Liver (tissue), 8 donors: ENCODE measurements at regions not wholly inside any gene's neighbourhood (a gene's known extent, or its start where the extent isn't known, plus 50 kb on each side); places are given as distances from the start of the nearest gene placed in this dataset.

Source experiments
- DNase-seq: peaks from one replicate; pipeline ENCODE4 v3.0.0-alpha.2; 2017; ENCODE audit warnings: low spot score
- H3K27ac ChIP-seq, 2 donors: one replicate each; pipeline ENCODE4 v1.7.0; 2013; ENCODE audit warnings: inconsistent platforms in 2 of 2, low read length in 2 of 2, control low read depth in 1 of 2, low read depth in 1 of 2, mild to moderate bottlenecking in 1 of 2
- H3K27me3 ChIP-seq, 4 donors: one replicate each; pipeline versions ENCODE4 v1.6.1 to v1.7.0; 2013; ENCODE audit warnings: low read length in 3 of 4, inconsistent platforms in 1 of 4, mild to moderate bottlenecking in 1 of 4, moderate library complexity in 1 of 4; ENCODE audit not compliant: control insufficient read depth in 4 of 4, insufficient read depth in 4 of 4
- H3K36me3 ChIP-seq, 4 donors: one replicate each; pipeline versions ENCODE4 v1.6.1 to v1.7.0; 2013; ENCODE audit warnings: low read length in 3 of 4, mild to moderate bottlenecking in 3 of 4, low read depth in 1 of 4, moderate library complexity in 1 of 4; ENCODE audit not compliant: control insufficient read depth in 4 of 4, insufficient read depth in 3 of 4
- H3K4me1 ChIP-seq, 4 donors: one replicate each; pipeline versions ENCODE4 v1.6.1 to v1.7.0; 2013; ENCODE audit warnings: low read length in 3 of 4, mild to moderate bottlenecking in 3 of 4, moderate library complexity in 1 of 4; ENCODE audit not compliant: control insufficient read depth in 4 of 4, insufficient read depth in 4 of 4
- H3K4me3 ChIP-seq, 3 donors: one replicate each; pipeline versions ENCODE4 v1.6.1 to v1.7.0; 2013; ENCODE audit warnings: low read length in 3 of 3, control low read depth in 1 of 3, low read depth in 1 of 3, mild to moderate bottlenecking in 1 of 3
- H3K9ac ChIP-seq, 2 donors: one replicate each; pipeline ENCODE4 v1.7.0; 2013; ENCODE audit warnings: low read length in 2 of 2, mild to moderate bottlenecking in 2 of 2, moderate library complexity in 2 of 2, control low read depth in 1 of 2, low read depth in 1 of 2
- H3K9me3 ChIP-seq, 4 donors: one replicate each; pipeline versions ENCODE4 v1.6.1 to v1.7.0; 2013; ENCODE audit warnings: low read length in 3 of 4; ENCODE audit not compliant: control insufficient read depth in 4 of 4
- CTCF ChIP-seq: fragments of 150-350 bp; IDR thresholded peaks from 2 replicates; pipeline ENCODE4 v1.5.1; 2017; ENCODE audit warnings: improper control_type of control experiment, low read depth, low read length; ENCODE audit not compliant: missing input control
- EGR1 ChIP-seq, 2 donors: IDR thresholded peaks; 2 replicates each; pipeline ENCODE4 v1.6.1; 2016 to 2018; ENCODE audit warnings: antibody characterized with exemption in 2 of 2, low read depth in 2 of 2
- FOXA1 ChIP-seq: IDR thresholded peaks from 2 replicates; pipeline ENCODE4 v1.6.1; 2016; ENCODE audit warnings: antibody characterized with exemption
- FOXA2 ChIP-seq: IDR thresholded peaks from 2 replicates; pipeline ENCODE4 v1.6.1; 2016; ENCODE audit warnings: antibody characterized with exemption
- HNF4G ChIP-seq: IDR thresholded peaks from 2 replicates; pipeline ENCODE4 v1.6.1; 2016; ENCODE audit warnings: antibody characterized with exemption
- JUND ChIP-seq, 2 donors: IDR thresholded peaks; 2 replicates each; pipeline ENCODE4 v1.6.1; 2016; ENCODE audit warnings: antibody characterized with exemption in 2 of 2
- MAX ChIP-seq: IDR thresholded peaks from 2 replicates; pipeline ENCODE4 v1.6.1; 2016; ENCODE audit warnings: antibody characterized with exemption
- NR2F2 ChIP-seq: IDR thresholded peaks from 2 replicates; pipeline ENCODE4 v1.6.1; 2016; ENCODE audit warnings: antibody characterized with exemption
- RAD21 ChIP-seq, 2 donors: IDR thresholded peaks; 2 replicates each; pipeline ENCODE4 v1.6.1; 2016; ENCODE audit warnings: antibody characterized with exemption in 2 of 2, mild to moderate bottlenecking in 2 of 2
- REST ChIP-seq: IDR thresholded peaks from 2 replicates; pipeline ENCODE4 v1.6.1; 2016; ENCODE audit warnings: antibody characterized with exemption, mild to moderate bottlenecking
- RXRA ChIP-seq, 2 donors: IDR thresholded peaks; 2 replicates each; pipeline ENCODE4 v1.6.1; 2017 to 2018; ENCODE audit warnings: antibody characterized with exemption in 2 of 2, mild to moderate bottlenecking in 1 of 2
- SP1 ChIP-seq: IDR thresholded peaks from 2 replicates; pipeline ENCODE4 v1.6.1; 2018; ENCODE audit warnings: antibody characterized with exemption, mild to moderate bottlenecking
- WGBS: extraction: QIAGEN DNeasy Blood & Tissue Kit; methylation state at CpG from one replicate; pipeline ENCODE4 v1.1.7; 2013; 5-methylcytosine and 5-hydroxymethylcytosine counted together
- donor health status: healthy.
- donor health status: healthy.
- donor health status: healthy.
- donor health status: healthy.
- donor health status: healthy.

- Histone ChIP-seq H3K4me1 (no peaks in the 10 kb centered on the region), H3K4me3 (no peak overlapping the region), H3K36me3 (no peaks in the 10 kb centered on the region), H3K27ac (no peak overlapping the region), H3K9me3 (no peaks in the 10 kb centered on the region), H3K9ac (no peak overlapping the region), H3K27me3 (no peaks in the 10 kb centered on the region)
- TF ChIP-seq CTCF, result no peak
- TF ChIP-seq NR2F2, result no peak
- no peak for TF ChIP-seq REST
- no peak for TF ChIP-seq HNF4G
- TF ChIP-seq RXRA (IDR thresholded peaks at IDR 0.05), result no peak
- no peak for TF ChIP-seq SP1
- no peak for TF ChIP-seq MAX
- TF ChIP-seq RAD21 (IDR thresholded peaks at IDR 0.05), result no peak
- no peak for TF ChIP-seq EGR1 (IDR thresholded peaks at IDR 0.05; ENCODE audit: low read depth in 2 of 2)
- whole genome bisulfite sequencing, result 96% methylated on average over 3 of the region's 3 CpGs
- no peak for DNase-seq
Observed at GRCh38 chr18:56120782-56121181, 517.6 kb downstream of the TXNL1 start.

GRCh38 chr18:56119681-56120080 is 518.7 kb downstream of the TXNL1 start:
- Histone ChIP-seq H3K9ac (no peak overlapping the region), H3K36me3 (no peaks in the 10 kb centered on the region), H3K4me1 (no peaks in the 10 kb centered on the region), H3K4me3 (no peak overlapping the region), H3K9me3 (no peaks in the 10 kb centered on the region), H3K27ac (no peak overlapping the region), H3K27me3 (no peaks in the 10 kb centered on the region)
- no peak for DNase-seq
- TF ChIP-seq JUND (IDR thresholded peaks at IDR 0.05), result no peak
- TF ChIP-seq FOXA2, result no peak
- TF ChIP-seq NR2F2, result no peak
- TF ChIP-seq RAD21 (IDR thresholded peaks at IDR 0.05), result no peak
- TF ChIP-seq REST, result no peak
- TF ChIP-seq HNF4G, result no peak
- no peak for TF ChIP-seq FOXA1
- no peak for TF ChIP-seq MAX
- WGBS, result 79% methylated on average over 4 of the region's 4 CpGs
